ENCODE measurements at regions not wholly inside any gene's neighbourhood (a gene's known extent, or its start where the extent isn't known, plus 50 kb on each side); places are given as distances from the start of the nearest gene placed in this dataset.

DNA sequence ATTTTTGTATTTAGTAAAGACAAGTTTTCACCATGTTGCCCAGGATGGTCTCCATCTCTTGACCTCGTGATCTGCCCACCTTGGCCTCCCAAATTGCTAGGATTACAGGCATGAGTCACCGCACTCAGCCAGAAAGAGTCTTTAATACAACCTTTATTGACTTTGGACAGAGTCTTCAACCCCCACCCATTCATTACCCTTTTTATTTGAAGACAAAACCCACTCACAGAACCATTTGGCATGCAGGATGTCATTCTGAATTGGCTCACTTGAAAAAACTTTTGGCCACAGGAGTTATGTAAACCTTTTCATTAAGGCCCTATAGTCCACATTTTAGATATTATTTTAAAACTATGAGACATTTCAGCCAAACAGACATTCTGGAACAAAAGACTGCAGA lies 217.9 kb upstream of the RND3 start:
- TF ChIP-seq JUN (IDR thresholded peaks at IDR 0.05; ENCODE audit: borderline replicate concordance, insufficient read depth, insufficient read length, low read depth) (no peak), FOS (IDR thresholded peaks at IDR 0.05; ENCODE audit: borderline replicate concordance, insufficient read depth, low read length) (no peak), POLR2A (IDR thresholded peaks at IDR 0.05; ENCODE audit: low read depth, low read length) (no peak), EZH2 (IDR thresholded peaks at IDR 0.05; ENCODE audit: borderline replicate concordance, low read depth, low read length, severe bottlenecking) (no peak)
- TF ChIP-seq, protein P1, sequence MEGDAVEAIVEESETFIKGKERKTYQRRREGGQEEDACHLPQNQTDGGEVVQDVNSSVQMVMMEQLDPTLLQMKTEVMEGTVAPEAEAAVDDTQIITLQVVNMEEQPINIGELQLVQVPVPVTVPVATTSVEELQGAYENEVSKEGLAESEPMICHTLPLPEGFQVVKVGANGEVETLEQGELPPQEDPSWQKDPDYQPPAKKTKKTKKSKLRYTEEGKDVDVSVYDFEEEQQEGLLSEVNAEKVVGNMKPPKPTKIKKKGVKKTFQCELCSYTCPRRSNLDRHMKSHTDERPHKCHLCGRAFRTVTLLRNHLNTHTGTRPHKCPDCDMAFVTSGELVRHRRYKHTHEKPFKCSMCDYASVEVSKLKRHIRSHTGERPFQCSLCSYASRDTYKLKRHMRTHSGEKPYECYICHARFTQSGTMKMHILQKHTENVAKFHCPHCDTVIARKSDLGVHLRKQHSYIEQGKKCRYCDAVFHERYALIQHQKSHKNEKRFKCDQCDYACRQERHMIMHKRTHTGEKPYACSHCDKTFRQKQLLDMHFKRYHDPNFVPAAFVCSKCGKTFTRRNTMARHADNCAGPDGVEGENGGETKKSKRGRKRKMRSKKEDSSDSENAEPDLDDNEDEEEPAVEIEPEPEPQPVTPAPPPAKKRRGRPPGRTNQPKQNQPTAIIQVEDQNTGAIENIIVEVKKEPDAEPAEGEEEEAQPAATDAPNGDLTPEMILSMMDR (IDR thresholded peaks at IDR 0.05; ENCODE audit: extremely low read depth in 1 of 2, insufficient read depth in 1 of 2, low read depth in 1 of 2, low read length in 2 of 2), result no peak

Data from endothelial cell of umbilical vein (primary cell).